H9 (cell line): ENCODE measurements at regions not wholly inside any gene's neighbourhood (a gene's known extent, or its start where the extent isn't known, plus 50 kb on each side); places are given as distances from the start of the nearest gene placed in this dataset.

Source experiments
- DNase-seq: peaks from one replicate; pipeline ENCODE4 v3.0.0-alpha.2; 2017
- H2AFZ ChIP-seq: one replicate; pipeline ENCODE4 v1.6.1; 2013; ENCODE audit warnings: mild to moderate bottlenecking, low read length, control low read depth, moderate library complexity
- H2AK5ac ChIP-seq: 2 replicates; pipeline ENCODE4 v1.6.1; 2013; ENCODE audit warnings: low read length, control low read depth, mixed read lengths; ENCODE audit not compliant: insufficient read length
- H2BK120ac ChIP-seq: one replicate; pipeline ENCODE4 v1.6.1; 2013; ENCODE audit warnings: low read depth, mild to moderate bottlenecking, low read length, control low read depth, inconsistent platforms; ENCODE audit not compliant: poor library complexity, severe bottlenecking
- H2BK12ac ChIP-seq: 2 replicates; pipeline ENCODE4 v1.6.1; 2013; ENCODE audit warnings: low read length, control low read depth, mixed read lengths, low read depth; ENCODE audit not compliant: insufficient read length
- H2BK15ac ChIP-seq: 2 replicates; pipeline ENCODE4 v1.6.1; 2013; ENCODE audit warnings: low read depth, low read length, control low read depth
- H2BK20ac ChIP-seq: one replicate; pipeline ENCODE4 v1.6.1; 2013; ENCODE audit warnings: low read depth, mild to moderate bottlenecking, low read length, control low read depth, inconsistent platforms; ENCODE audit not compliant: poor library complexity, severe bottlenecking
- H2BK5ac ChIP-seq: 2 replicates; pipeline ENCODE4 v1.6.1; 2013; ENCODE audit warnings: low read length, control low read depth, mixed read lengths; ENCODE audit not compliant: insufficient read length
- H3K14ac ChIP-seq: 2 replicates; pipeline ENCODE4 v1.6.1; 2013; ENCODE audit warnings: low read length, control low read depth; ENCODE audit not compliant: insufficient read depth
- H3K18ac ChIP-seq: 2 replicates; pipeline ENCODE4 v1.6.1; 2013; ENCODE audit warnings: low read depth, mild to moderate bottlenecking, mixed read lengths, low read length, control low read depth; ENCODE audit not compliant: insufficient read length
- H3K23ac ChIP-seq: 2 replicates; pipeline ENCODE4 v1.6.1; 2013; ENCODE audit warnings: low read length, control low read depth, mixed read lengths, low read depth; ENCODE audit not compliant: insufficient read length
- H3K23me2 ChIP-seq: 2 replicates; pipeline ENCODE4 v1.6.1; 2013; ENCODE audit warnings: low read depth, mild to moderate bottlenecking, mixed read lengths, low read length, control low read depth; ENCODE audit not compliant: insufficient read length, poor library complexity, severe bottlenecking
- H3K27ac ChIP-seq: 2 replicates; pipeline ENCODE4 v1.5.1; 2013; ENCODE audit warnings: low read length, control low read depth, mixed read lengths, low read depth; ENCODE audit not compliant: insufficient read length
- H3K27me3 ChIP-seq: 2 replicates; pipeline ENCODE4 v1.6.1; 2013; ENCODE audit warnings: low read length, control low read depth, inconsistent platforms; ENCODE audit not compliant: insufficient read depth
- H3K4ac ChIP-seq: 2 replicates; pipeline ENCODE4 v1.6.1; 2013; ENCODE audit warnings: low read depth, mild to moderate bottlenecking, control low read depth, inconsistent platforms, low read length, moderate library complexity
- H3K4me1 ChIP-seq: 2 replicates; pipeline ENCODE4 v1.6.1; 2013; ENCODE audit warnings: low read length, control low read depth, inconsistent platforms; ENCODE audit not compliant: insufficient read depth
- H3K4me2 ChIP-seq: 2 replicates; pipeline ENCODE4 v1.6.1; 2013; ENCODE audit warnings: low read length, control low read depth, mixed read lengths; ENCODE audit not compliant: insufficient read length, insufficient read depth
- H3K56ac ChIP-seq: 2 replicates; pipeline ENCODE4 v1.6.1; 2013; ENCODE audit warnings: low read depth, mild to moderate bottlenecking, mixed read lengths, low read length, control low read depth; ENCODE audit not compliant: insufficient read length
- H3K79me1 ChIP-seq: 2 replicates; pipeline ENCODE4 v1.6.1; 2013; ENCODE audit warnings: low read depth, mild to moderate bottlenecking, moderate library complexity, low read length, control low read depth, inconsistent platforms; ENCODE audit not compliant: insufficient read depth, poor library complexity, severe bottlenecking
- H3K79me2 ChIP-seq: 2 replicates; pipeline ENCODE4 v1.6.1; 2013; ENCODE audit warnings: low read length, control low read depth, inconsistent platforms; ENCODE audit not compliant: insufficient read depth
- H3K9ac ChIP-seq: 2 replicates; pipeline ENCODE4 v1.6.1; 2013; ENCODE audit warnings: low read length, control low read depth, mixed read lengths; ENCODE audit not compliant: insufficient read length; ENCODE audit errors: extremely low read depth
- H3K9me3 ChIP-seq: one replicate; pipeline ENCODE4 v1.6.1; 2013; ENCODE audit warnings: low read depth, low read length, inconsistent platforms; ENCODE audit not compliant: control insufficient read depth
- H3T11ph ChIP-seq: one replicate; pipeline ENCODE4 v1.6.1; 2013; ENCODE audit warnings: mild to moderate bottlenecking, low read length, control low read depth, inconsistent platforms
- H4K20me1 ChIP-seq: one replicate; pipeline ENCODE4 v1.6.1; 2013; ENCODE audit not compliant: control insufficient read depth, insufficient read length, insufficient read depth
- H4K5ac ChIP-seq: 2 replicates; pipeline ENCODE4 v1.6.1; 2013; ENCODE audit warnings: low read depth, mild to moderate bottlenecking, mixed read lengths, low read length, control low read depth; ENCODE audit not compliant: insufficient read length
- H4K8ac ChIP-seq: replicated peaks from 2 replicates; pipeline ENCODE4 v1.6.1; 2013; ENCODE audit warnings: low read length, control low read depth, mixed read lengths, low read depth; ENCODE audit not compliant: insufficient read length
- H4K91ac ChIP-seq: 2 replicates; pipeline ENCODE4 v1.6.1; 2013; ENCODE audit warnings: low read depth, mild to moderate bottlenecking, moderate library complexity, mixed read lengths, low read length, control low read depth; ENCODE audit not compliant: insufficient read length
- H3K27ac Mint-ChIP-seq, 3 experiments: 2 replicates in 2 of 3; 3 replicates in 1 of 3; pipeline ENCODE4 v1.8.0; 2020 to 2021; ENCODE audit warnings: mixed read lengths in 3 of 3, mild to moderate bottlenecking in 1 of 3, moderate library complexity in 1 of 3
- H3K27me3 Mint-ChIP-seq: 2 replicates; pipeline ENCODE4 v1.8.0; 2021; ENCODE audit warnings: low read depth, mild to moderate bottlenecking, moderate library complexity, mixed read lengths
- H3K36me3 Mint-ChIP-seq, 3 experiments: 2 replicates in 2 of 3; 3 replicates in 1 of 3; pipeline ENCODE4 v1.8.0; 2020 to 2021; ENCODE audit warnings: low read depth in 3 of 3, mixed read lengths in 3 of 3; ENCODE audit not compliant: insufficient read depth in 1 of 3
- H3K4me1 Mint-ChIP-seq, 2 experiments: 2 replicates each; pipeline ENCODE4 v1.8.0; 2020; ENCODE audit warnings: mixed read lengths in 2 of 2
- H3K4me3 Mint-ChIP-seq, 2 experiments: 2 replicates in 1 of 2; 3 replicates in 1 of 2; pipeline ENCODE4 v1.8.0; 2020 to 2021; ENCODE audit warnings: mild to moderate bottlenecking in 2 of 2, mixed read lengths in 2 of 2, moderate library complexity in 1 of 2
- H3K9me3 Mint-ChIP-seq, 2 experiments: 2 replicates in 1 of 2; 3 replicates in 1 of 2; pipeline ENCODE4 v1.8.0; 2020; ENCODE audit warnings: mild to moderate bottlenecking in 2 of 2, mixed read lengths in 2 of 2, moderate library complexity in 1 of 2
- WGBS: extraction: QIAGEN DNeasy Blood & Tissue Kit; methylation state at CpG from one replicate; pipeline ENCODE4 v1.1.7; 2013; ENCODE audit warnings: missing lambda C conversion rate, low lambda C conversion rate, mixed read lengths; ENCODE audit not compliant: insufficient read length; ENCODE audit errors: extremely low coverage; 5-methylcytosine and 5-hydroxymethylcytosine counted together
- TF ChIP-seq, protein P1 (sequence below): fragments of 200-600 bp; sonication (generic); conservative IDR thresholded peaks from 3 replicates; pipeline ENCODE4 v1.8.0; 2021; ENCODE audit warnings: antibody characterized with exemption, mild to moderate bottlenecking

DNA sequence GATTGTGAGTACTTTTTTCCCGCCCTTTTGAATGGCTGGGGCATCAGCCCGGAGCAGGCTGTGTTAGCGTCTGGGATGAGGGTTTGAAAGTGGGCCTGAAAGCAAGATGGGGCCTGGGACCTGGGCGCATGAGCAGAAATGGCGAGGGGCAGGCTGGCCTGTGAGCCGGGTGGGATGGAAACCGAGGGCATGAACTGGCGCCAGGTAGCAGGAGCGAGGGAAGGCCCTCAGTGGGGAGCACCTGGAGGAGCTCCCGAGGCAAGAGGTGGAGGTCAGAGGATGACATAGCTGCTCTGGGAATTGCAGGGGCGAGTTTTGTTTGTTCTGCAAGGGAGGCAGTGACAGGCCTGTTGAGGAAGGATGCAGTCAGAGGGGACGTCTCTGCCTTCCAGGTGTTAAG is 68.6 kb downstream of the RGS12 start:
- H3K56ac ChIP-seq = no peak overlapping the region
- H2BK5ac ChIP-seq = no peak overlapping the region
- H4K91ac ChIP-seq = no peak overlapping the region
- no peak overlapping the region for H3K27ac ChIP-seq
- no peak overlapping the region for H2BK12ac ChIP-seq
- WGBS = no CpG with 5 or more reads among the region's 12 CpGs
- H3K9me3 ChIP-seq = no peaks in the 10 kb centered on the region
- H2AK5ac ChIP-seq = no peak overlapping the region
- H2BK20ac ChIP-seq = no peak overlapping the region
- no peaks in the 10 kb centered on the region for H3K79me2 ChIP-seq
- no peak overlapping the region for H2BK15ac ChIP-seq
- H4K5ac ChIP-seq = no peak overlapping the region
- DNase-seq = no peak
- Mint-ChIP-seq H3K36me3 (peaks cover 0 to 4% (median 0%) of the 10 kb centered on the region in 3 experiments; a peak in 3 of 7 replicates), H3K4me1 (peaks cover 2 to 6% of the 10 kb centered on the region in 2 experiments; a peak in 3 of 4 replicates), H3K4me3 (no peak overlapping the region), H3K27ac (no peak overlapping the region), H3K9me3 (peaks cover 0 to 8% of the 10 kb centered on the region in 2 experiments; a peak in 1 of 5 replicates), H3K27me3 (no peaks in the 10 kb centered on the region; the same call in 1 of the 2 replicates)
- H3K18ac ChIP-seq = no peak overlapping the region
- H4K8ac ChIP-seq = no peak overlapping the region
- H3K23me2 ChIP-seq = no peaks in the 10 kb centered on the region
- H2BK120ac ChIP-seq = no peak overlapping the region
- TF ChIP-seq, protein P1, sequence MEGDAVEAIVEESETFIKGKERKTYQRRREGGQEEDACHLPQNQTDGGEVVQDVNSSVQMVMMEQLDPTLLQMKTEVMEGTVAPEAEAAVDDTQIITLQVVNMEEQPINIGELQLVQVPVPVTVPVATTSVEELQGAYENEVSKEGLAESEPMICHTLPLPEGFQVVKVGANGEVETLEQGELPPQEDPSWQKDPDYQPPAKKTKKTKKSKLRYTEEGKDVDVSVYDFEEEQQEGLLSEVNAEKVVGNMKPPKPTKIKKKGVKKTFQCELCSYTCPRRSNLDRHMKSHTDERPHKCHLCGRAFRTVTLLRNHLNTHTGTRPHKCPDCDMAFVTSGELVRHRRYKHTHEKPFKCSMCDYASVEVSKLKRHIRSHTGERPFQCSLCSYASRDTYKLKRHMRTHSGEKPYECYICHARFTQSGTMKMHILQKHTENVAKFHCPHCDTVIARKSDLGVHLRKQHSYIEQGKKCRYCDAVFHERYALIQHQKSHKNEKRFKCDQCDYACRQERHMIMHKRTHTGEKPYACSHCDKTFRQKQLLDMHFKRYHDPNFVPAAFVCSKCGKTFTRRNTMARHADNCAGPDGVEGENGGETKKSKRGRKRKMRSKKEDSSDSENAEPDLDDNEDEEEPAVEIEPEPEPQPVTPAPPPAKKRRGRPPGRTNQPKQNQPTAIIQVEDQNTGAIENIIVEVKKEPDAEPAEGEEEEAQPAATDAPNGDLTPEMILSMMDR = no peak
- no peak overlapping the region for H3K9ac ChIP-seq
- H3K79me1 ChIP-seq = no peaks in the 10 kb centered on the region
- H3K4me1 ChIP-seq = no peaks in the 10 kb centered on the region
- no peak overlapping the region for H3K23ac ChIP-seq
- no peak overlapping the region for H3T11ph ChIP-seq
- no peak overlapping the region for H3K4me2 ChIP-seq
- no peak overlapping the region for H2AFZ ChIP-seq
- no peak overlapping the region for H3K14ac ChIP-seq
- H4K20me1 ChIP-seq = peaks cover 2% of the 10 kb centered on the region
- H3K4ac ChIP-seq = no peak overlapping the region
- no peaks in the 10 kb centered on the region for H3K27me3 ChIP-seq
